CD4-positive, alpha-beta T cell treated with Interferon gamma for 1 hour (primary cell): ENCODE measurements at regions not wholly inside any gene's neighbourhood (a gene's known extent, or its start where the extent isn't known, plus 50 kb on each side); places are given as distances from the start of the nearest gene placed in this dataset.
"Not testable (repeated sequence)": the region's sequence is repeated elsewhere in the genome, so short reads cannot be mapped to it uniquely, and the experiment has no call there.

Source experiments
- DNase-seq: peaks from one replicate; pipeline ENCODE4 v3.0.0-alpha.2; 2020

DNA sequence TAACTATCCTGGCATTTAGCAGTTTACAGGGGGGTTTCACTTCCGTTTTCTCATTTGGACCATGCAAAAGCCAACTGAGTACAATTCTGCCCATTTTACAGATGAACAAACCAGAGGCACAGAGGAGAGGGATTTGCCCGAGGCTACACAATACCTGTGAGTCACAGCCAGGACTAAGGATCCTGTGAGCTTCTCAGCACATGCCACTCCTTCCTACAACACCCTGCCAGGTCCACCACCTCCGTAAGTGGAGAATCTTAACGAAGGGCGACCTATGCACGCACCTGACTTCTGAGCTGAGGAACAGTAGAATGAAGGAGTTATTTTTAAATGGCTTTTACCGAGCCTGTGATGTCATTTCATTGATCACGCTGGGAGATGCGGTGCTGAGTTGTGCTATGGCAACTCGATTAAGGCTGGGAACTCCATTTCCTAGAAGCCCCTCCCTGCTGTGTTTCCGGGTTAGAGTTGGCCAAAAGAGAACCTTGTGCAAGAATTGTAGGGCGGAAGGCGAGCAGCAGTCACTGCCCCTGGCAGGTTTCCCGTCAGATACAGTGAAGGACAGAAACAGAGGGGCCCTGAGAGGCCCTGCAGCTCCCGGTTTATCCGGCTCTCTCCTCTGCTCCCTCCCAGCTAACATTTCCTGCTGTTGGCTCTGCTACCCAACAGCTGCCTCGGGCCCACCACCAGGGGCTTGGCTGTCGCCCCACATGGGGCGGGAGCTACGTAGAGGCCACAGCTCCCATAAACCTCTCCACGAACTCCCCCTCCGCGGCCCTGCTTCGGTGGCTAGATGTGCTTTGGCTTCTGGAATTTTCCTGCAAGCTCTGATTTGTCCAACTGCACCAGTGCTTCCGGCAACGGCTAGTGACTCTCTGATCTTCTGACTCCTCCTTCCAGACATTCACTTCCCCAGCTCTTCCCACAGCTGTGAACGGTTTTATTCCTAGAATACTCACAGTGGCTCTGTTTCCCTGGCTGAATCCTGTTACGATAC lies 75.1 kb upstream of the USP9X start:
- peak; percentile 69 for DNase-seq

DNA sequence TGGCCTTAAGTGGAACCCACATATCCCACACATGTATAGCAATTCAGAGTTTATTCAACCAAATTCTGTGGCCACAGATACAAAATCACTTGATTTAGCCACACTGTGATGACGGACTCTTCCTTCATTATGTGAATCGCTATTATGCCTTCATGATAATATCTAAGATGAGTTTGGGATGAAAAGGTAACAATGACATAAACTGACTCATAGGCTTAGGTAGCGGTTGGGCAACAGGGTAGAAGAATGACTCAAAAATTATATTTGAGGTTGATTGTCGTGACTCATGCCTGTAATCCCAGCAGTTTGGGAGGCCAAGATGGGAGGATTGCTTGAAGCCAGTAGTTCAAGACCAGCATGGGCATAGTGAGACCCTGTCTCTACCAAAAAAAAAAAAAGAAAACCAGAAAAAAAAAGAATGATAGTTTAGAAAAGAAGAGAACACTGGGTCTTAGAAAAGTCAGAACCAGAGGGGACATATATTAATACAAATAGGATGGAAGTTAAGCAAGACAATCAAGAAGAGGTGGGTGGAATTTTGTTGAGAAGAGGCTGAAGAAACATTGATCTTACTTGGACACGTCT lies 70.4 kb upstream of the USP9X start:
- no peak for DNase-seq

DNA sequence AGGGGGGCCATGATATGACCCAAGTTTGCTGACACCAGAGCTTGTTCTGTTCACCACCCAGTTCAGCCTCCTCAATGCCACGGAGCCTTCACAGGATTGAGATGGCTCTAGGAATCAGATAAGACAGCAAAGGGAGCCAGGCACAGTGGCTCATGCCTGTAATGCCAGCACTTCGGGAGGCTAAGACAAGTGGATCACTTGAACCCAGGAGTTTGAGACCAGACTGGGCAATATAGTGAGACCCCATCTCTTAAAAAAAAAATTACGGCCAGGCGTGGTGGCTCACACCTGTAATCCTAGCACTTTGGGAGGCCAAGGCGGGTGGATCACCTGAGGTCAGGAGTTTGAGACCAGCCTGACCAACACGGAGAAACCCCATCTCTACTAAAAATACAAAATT lies 67.5 kb upstream of the USP9X start:
- DNase-seq: not testable (repeated sequence)

DNA sequence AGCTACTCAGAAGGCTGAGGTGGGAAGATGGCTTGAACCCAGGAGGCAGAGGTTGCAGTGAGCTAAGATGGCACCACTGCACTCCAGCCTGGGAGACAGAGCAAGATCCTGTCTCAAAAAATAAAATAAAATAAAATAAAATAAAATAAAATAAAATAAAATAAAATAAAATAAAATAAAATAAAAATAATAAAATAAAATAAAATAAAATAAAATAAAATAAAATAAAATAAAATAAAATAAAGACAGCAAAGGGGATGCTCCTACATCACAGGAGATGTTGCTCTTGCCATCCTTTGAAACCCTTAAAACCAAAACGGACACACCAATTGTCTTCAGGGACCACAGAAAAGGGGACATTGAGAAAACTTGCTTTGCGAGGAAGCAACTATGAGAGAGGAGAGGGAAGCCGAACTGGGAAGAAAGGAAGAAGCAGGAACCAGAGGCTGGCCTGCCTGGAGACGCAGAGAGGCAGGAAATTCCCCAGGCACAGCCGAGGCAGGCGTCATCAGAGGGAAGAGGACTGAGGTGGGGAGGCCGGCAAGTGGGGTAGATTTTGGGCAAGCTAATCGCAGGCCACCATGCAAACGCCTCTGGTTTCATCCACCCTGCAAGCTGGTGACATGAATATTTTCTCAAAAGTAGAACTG lies 66.7 kb upstream of the USP9X start:
- not testable (repeated sequence) for DNase-seq

DNA sequence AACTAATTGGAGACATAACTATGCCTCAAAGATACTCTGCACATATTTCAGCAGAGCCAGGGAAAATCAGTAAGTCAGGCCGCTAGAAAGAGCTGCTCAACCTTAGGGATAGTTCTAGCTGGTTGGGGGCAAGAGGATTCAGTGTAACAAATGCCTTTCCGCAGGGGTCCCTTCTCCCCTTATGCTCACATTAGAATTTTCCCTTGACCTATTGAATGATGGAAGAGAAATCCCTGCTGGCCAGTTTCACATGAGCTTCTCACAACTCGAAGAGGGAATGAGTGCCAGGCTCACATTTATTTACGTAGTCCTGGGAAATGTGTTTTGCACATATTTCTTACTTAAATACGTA lies 66.2 kb upstream of the USP9X start:
- no peak for DNase-seq

DNA sequence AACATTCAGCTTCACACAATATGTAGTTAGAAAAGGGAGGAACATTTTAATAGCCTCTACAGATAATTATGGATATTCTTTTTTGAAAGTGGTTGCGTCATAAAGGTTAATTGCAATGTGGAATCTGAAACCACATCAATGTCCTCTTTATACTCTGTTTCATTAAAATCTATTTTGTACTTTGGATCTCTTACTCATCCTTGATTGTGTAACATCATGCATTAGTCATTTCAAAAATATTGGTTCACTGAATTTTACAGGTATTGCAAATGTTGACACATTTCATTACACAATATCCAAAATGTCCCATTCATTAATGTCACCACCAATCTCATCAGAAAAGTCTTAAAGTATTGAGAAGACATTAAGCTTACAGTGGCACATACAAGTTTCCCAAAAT lies 62.7 kb upstream of the USP9X start:
- no peak for DNase-seq

DNA sequence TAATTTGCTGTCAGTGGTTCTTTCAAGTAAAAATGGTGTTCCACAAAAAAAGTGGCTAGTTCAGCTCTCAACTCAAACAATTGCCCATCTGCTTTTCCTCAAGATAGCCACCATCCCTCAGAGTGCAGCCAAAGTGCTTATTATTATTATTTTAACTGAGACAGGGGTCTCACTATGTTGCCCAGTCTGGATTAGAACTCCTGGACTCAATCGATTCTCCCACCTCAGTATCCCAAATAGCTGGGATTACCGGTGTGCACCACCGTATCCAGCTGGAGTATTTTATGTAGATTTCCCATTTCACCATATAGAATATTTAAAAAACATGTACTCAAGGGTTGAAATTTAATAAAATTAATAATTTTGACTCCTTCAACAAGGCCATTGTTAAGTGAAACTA lies 62.1 kb upstream of the USP9X start:
- DNase-seq: no peak

DNA sequence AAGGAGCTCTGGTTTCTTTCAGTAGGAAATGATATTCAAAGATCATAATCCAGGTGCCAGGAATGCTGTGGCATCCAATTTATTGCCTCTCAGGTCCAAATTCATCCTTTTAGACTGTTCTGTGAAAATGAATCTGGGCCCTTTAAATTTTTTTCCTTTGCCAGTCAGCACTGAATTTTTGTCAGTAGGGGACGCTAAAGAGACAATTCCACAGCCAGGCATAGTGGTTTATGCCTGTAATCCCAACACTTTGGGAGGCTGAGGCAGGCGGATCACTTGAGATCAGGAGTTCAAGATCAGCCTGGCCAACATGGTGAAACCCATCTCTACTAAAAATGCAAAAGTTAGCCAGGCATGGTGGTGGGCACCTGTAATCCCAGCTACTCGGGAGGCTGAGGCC lies 60.9 kb upstream of the USP9X start:
- DNase-seq: not testable (repeated sequence)

DNA sequence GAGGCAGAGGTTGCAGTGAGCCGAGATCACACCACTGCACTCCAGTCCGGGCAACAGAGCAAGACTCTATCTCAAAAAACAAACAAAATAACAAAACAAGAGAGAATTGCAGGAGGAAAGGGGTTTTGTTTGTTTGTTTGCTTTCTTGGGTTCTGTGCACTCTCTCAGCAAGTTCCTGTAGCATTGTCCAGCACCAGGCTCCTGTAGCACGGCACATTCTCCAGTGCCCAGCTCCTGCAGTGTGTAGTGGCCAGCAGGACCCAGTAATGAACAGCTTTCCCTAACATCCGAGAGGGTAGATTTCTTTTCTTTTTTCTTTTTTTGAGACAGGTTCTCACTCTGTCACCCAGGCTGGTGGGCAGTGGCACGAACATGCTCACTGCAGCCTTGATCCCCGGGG lies 60.5 kb upstream of the USP9X start:
- DNase-seq: no peak

DNA sequence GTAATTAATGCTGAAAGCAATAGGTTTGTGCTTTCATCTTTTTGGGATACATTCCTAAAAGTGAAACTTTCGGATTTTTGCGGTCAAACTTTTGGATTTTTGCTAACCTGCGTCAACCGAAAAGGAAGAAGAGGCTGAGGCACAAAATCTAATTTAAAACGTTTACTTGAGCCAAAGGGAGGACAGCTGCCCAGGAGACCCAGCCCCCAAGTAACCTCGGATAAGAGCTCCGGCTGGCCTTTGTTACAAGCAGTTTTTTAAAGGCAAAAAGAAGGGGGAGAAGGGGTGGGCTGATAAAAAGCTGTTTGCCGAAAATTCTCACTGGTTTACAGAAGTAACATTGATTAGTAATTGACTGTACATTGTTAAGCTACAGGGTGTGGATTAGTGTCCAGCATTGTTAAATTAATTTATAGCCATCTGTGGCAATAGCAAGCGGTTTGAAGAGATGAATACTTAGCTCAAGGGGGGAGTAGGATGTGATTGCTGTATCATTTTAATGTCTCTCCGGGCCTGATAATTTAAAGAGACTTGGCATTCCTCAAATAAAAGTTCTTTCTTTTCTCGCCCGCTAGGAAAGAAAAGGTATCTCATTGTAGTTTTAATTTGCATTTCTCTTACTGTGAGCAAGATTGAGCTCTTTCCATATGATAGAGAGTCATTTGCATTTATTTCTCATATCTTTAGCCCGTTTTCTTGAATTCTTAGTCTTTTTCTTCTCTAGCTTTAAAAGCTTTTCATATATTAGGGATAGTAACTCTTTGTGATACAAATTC lies 59.1 kb upstream of the USP9X start:
- DNase-seq: no peak

DNA sequence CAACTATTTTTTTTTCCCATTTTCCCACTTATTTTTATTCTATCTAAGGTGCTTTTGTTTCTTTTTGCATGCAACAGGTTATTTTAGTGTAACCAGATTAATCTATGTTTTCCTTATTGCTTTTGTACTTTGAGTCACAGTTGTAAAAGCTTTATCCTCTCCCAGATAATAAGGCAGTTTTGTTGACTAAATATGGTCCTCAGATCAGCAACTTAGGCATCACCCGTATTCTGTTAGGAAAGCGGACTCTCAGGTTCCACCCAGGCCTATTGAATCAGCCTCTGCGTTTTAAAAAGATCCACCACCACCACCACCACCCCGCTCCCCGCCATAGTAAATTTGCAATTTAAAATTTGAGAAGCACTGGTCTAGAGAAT lies 58.6 kb upstream of the USP9X start:
- DNase-seq: no peak

DNA sequence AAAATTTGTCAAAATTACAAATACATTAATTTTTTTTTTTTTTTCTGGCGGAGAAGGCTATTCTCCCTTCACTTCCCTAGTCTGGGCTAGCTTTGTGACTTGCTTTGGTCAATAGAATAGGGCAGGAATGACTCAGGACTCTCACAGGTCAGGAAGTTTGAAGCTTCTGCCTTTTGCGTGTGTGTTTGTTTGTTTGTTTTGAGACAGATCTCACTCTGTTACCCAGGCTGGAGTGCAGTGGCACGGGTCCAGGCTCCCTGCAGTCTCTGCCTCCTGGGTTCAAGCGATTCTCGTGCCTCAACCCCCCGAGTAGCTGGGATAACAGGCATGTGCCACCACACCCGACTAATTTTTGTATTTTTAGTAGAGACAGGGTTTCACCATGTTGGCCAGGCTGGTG lies 55.9 kb upstream of the USP9X start:
- DNase-seq: no peak

DNA sequence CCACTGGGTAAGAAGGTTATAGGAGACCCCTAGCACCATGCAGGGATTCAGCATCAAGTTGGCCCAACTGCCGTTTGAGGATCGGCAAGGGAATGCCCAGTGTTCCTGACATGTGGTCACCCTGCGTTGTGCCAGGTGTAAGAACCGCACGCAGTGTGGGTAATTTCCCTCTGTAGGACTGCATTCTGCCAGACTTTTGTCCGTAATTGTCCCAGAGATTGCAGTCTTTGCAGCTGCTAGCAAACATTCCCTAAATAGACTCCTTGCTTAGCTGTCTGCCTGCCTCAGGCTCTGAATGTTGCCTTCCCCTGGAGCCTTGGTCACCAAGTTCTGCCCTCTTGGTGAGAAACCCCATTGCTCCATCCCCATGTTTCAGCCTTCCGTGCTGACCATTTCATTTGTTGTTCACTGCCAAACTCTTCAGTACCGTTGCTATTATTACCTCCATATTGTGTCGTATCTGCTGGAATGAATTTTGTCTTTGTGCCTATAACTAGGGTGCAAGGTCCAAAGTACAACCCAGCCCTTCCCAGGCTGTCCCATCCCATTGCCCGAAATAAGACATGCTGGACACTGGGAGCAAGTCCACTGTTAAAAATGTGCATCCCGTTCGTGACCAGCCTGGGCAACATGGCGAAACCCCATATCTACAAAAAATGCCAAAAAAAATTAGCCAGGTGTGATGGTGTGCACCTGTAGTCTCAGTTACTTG lies 53.8 kb upstream of the USP9X start:
- no peak for DNase-seq

DNA sequence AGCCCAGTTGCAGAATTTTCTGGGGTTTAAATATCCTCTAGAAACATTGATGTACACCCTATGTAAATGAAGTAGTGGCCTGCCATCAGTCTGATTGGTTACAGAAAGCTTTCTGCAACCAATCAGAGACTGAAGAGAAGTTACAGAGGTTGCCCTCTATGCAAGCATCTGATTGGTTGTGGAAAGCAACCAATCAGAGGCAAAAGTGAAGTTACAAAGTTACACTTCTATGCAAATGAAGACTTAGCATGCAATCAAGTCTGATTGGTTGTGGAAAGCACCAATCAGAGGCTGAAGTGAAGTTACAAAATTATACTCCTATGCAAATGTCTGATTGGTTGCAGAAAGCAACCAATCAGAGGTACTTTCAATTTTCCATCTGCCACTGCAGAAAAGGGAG lies 51.9 kb upstream of the USP9X start:
- no peak for DNase-seq

DNA sequence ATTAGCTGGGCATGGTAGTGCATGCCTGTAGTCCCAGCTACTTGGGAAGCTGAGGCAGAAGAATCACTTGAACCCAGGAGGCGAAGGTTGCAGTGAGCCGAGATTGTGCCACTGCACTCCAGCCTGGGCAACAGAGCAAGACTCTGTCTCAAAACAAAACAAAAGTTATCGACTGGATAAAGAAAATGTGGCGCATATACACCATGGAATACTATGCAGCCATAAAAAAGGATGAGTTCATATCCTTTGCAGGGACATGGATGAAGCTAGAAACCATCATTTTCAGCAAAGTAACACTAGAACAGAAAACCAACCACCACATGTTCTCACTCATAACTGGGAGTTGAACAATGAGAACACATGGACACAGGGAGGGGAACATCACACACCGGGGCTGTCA lies 50.3 kb upstream of the USP9X start:
- DNase-seq: not testable (repeated sequence)
